Breast epithelium (tissue), 3 donors: ENCODE measurements at regions not wholly inside any gene's neighbourhood (a gene's known extent, or its start where the extent isn't known, plus 50 kb on each side); places are given as distances from the start of the nearest gene placed in this dataset.

Source experiments
- POLR2AphosphoS5 ChIP-seq, 3 donors: sonication (generic); formaldehyde crosslinking; IDR thresholded peaks; one replicate each; pipeline ENCODE4 v1.6.1; 2017; ENCODE audit warnings: antibody characterized with exemption in 3 of 3
- TF ChIP-seq, protein P1 (sequence below), 3 donors: fragments of 450-650 bp; IDR thresholded peaks; one replicate each; pipeline ENCODE4 v1.5.1; 2016 to 2017; ENCODE audit warnings: antibody characterized with exemption in 3 of 3, mild to moderate bottlenecking in 3 of 3, moderate library complexity in 3 of 3

DNA sequence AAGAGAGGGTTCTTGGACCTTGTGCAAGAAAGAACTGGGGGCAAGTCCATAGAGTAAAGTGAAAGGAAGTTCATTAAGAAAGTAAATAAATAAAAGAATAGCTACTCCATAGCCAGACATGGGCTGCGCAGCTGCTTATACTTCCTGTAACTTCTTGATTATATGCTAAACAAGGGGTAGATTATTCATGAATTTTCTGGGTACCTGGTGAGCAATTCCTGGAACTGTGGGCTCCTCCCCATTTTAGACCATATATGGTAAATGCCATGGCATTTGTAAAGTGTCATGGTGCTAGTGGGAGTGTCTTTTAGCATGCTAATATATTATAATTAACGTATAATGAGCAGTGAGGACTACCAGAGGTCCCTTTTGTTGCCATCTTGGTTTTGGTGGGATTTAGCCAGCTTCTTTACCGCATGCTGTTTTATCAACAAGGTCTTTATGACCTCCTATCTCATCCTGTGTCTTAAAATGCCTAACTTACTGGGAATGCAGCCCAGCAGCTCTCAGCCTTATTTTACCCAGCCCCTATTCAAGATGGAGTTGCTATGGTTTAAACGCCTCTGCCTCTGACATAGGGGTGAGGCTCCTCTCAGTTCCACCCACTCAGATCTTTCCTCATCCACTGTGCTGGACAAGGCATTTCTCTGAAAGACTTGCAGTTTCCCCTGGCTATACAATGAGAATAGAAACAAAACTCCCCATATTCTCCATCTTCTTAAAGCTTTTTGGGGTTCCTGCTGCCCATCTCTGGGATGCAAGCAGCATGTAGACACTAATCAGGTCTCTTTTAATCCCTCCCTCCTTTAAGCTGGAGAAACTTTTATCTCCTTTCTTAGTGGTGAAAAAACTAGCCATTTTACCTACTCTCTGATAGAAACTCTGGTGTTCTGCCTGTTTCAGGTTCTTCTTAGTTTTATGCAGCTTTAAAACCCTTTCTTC is 91.2 kb downstream of the ARRDC3 start:
- TF ChIP-seq, protein P1, sequence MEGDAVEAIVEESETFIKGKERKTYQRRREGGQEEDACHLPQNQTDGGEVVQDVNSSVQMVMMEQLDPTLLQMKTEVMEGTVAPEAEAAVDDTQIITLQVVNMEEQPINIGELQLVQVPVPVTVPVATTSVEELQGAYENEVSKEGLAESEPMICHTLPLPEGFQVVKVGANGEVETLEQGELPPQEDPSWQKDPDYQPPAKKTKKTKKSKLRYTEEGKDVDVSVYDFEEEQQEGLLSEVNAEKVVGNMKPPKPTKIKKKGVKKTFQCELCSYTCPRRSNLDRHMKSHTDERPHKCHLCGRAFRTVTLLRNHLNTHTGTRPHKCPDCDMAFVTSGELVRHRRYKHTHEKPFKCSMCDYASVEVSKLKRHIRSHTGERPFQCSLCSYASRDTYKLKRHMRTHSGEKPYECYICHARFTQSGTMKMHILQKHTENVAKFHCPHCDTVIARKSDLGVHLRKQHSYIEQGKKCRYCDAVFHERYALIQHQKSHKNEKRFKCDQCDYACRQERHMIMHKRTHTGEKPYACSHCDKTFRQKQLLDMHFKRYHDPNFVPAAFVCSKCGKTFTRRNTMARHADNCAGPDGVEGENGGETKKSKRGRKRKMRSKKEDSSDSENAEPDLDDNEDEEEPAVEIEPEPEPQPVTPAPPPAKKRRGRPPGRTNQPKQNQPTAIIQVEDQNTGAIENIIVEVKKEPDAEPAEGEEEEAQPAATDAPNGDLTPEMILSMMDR (IDR thresholded peaks at IDR 0.05): no peak
- TF ChIP-seq POLR2AphosphoS5 (IDR thresholded peaks at IDR 0.05): no peak
